ENCODE measurements at regions not wholly inside any gene's neighbourhood (a gene's known extent, or its start where the extent isn't known, plus 50 kb on each side); places are given as distances from the start of the nearest gene placed in this dataset.

DNA sequence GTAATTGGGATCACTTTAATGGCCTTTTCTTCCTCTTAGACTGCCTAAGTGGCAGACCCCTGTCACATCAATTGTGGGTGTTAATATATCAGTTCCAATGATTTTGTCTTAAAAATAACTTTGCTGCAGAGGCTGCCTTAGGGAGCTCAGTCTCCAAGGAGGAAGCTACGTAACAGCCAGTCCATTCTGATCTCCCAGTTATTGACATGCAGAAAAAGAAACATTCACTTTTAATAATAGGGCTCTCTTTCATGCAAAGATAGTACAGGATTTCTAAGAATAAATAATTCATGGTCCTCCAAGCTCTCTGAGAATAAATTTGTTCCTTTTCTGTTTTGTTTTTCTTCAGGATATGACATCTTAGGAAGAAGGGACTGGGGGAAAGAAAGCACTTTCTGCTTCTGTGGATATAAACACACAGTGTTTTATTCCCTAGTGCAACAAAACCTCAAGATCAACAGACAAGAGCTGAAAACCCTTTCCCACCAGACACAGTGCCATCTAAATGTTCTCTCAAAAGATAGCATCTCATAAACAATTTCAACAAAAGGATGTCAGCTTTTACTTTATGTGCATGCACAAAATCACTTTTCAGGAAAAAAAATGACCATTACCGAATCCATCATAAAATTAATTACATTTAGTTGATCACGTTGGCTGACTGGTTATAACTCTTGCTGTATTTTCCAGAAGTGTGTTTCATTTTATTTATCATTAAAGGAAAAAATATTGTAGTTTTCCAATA lies 372.4 kb upstream of the SLC7A11 start:
- Histone ChIP-seq H3K4me1 (ENCODE audit: insufficient read depth, low read length) (peaks cover 11% of the 10 kb centered on the region), H3K4me3 (ENCODE audit: insufficient read depth, low read length) (no peak overlapping the region), H3K4me2 (ENCODE audit: insufficient read depth, low read length) (no peak overlapping the region), H2AFZ (ENCODE audit: low read length) (no peak overlapping the region), H3K27me3 (ENCODE audit: insufficient read depth, low read length) (no peaks in the 10 kb centered on the region), H3K79me2 (ENCODE audit: insufficient read depth, low read length) (no peaks in the 10 kb centered on the region), H3K9me3 (ENCODE audit: low read depth, low read length) (no peaks in the 10 kb centered on the region), H4K20me1 (ENCODE audit: insufficient read depth, low read length) (no peaks in the 10 kb centered on the region), H3K27ac (ENCODE audit: low read depth, low read length) (no peak overlapping the region), H3K36me3 (ENCODE audit: insufficient read depth, low read length) (no peaks in the 10 kb centered on the region)
- TF ChIP-seq, protein P1, sequence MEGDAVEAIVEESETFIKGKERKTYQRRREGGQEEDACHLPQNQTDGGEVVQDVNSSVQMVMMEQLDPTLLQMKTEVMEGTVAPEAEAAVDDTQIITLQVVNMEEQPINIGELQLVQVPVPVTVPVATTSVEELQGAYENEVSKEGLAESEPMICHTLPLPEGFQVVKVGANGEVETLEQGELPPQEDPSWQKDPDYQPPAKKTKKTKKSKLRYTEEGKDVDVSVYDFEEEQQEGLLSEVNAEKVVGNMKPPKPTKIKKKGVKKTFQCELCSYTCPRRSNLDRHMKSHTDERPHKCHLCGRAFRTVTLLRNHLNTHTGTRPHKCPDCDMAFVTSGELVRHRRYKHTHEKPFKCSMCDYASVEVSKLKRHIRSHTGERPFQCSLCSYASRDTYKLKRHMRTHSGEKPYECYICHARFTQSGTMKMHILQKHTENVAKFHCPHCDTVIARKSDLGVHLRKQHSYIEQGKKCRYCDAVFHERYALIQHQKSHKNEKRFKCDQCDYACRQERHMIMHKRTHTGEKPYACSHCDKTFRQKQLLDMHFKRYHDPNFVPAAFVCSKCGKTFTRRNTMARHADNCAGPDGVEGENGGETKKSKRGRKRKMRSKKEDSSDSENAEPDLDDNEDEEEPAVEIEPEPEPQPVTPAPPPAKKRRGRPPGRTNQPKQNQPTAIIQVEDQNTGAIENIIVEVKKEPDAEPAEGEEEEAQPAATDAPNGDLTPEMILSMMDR (IDR thresholded peaks at IDR 0.05; ENCODE audit: extremely low read depth, low read depth, low read length), result no peak
- no peak for DNase-seq (ENCODE audit: insufficient read length, low spot score, missing footprints)

DNA sequence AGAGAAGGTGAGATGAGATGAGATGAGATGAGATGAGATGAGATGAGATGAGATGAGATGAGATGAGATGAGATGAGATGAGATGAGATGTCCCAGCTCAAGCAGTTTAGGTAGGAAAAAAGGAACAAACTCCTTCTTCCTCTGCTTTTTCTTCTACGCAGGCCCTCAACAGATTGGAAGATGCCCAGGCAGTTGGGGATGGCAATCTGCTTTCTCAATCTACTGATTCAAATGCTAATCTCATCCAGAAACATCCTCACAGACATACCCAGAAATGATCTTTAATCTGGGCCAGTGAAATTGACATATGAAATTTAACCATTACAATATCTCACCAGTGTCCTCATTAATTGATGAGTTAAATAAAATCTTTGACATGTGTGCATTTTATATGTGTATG lies 370.3 kb upstream of the SLC7A11 start:
- H3K4me3 ChIP-seq (ENCODE audit: insufficient read depth, low read length), result no peak overlapping the region
- no peak overlapping the region for H2AFZ ChIP-seq (ENCODE audit: low read length)
- no peak overlapping the region for H3K4me2 ChIP-seq (ENCODE audit: insufficient read depth, low read length)
- TF ChIP-seq, protein P1 (IDR thresholded peaks at IDR 0.05; ENCODE audit: extremely low read depth, low read depth, low read length), result no peak
- H3K79me2 ChIP-seq (ENCODE audit: insufficient read depth, low read length), result no peaks in the 10 kb centered on the region
- no peak for DNase-seq (ENCODE audit: insufficient read length, low spot score, missing footprints)
- no peaks in the 10 kb centered on the region for H3K36me3 ChIP-seq (ENCODE audit: insufficient read depth, low read length)
- peaks cover 15% of the 10 kb centered on the region for H3K4me1 ChIP-seq (ENCODE audit: insufficient read depth, low read length)
- no peaks in the 10 kb centered on the region for H3K27me3 ChIP-seq (ENCODE audit: insufficient read depth, low read length)
- H4K20me1 ChIP-seq (ENCODE audit: insufficient read depth, low read length), result no peaks in the 10 kb centered on the region
- no peaks in the 10 kb centered on the region for H3K9me3 ChIP-seq (ENCODE audit: low read depth, low read length)
- no peak overlapping the region for H3K27ac ChIP-seq (ENCODE audit: low read depth, low read length)

DNA sequence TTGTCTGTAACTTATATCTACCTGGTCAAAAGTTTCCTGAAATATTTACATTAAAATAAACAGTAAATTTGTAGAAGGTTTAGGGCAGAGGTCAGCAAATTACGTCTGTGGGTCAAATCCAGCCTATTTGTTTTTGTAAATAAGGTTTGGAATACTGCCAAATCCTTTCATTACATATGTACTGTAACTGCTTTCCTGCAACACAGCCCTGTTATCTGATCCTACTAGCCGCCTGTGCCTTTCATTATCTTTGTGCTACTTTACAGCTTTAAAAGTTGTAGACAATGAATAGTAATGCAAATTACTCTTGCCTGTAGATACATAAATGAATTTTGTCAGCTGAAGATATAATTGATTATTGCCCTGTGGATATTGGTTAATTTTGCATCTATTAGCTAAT lies 369.6 kb upstream of the SLC7A11 start:
- no peak overlapping the region for H2AFZ ChIP-seq (ENCODE audit: low read length)
- H3K4me2 ChIP-seq (ENCODE audit: insufficient read depth, low read length), result no peak overlapping the region
- H3K36me3 ChIP-seq (ENCODE audit: insufficient read depth, low read length), result no peaks in the 10 kb centered on the region
- no peak overlapping the region for H3K4me3 ChIP-seq (ENCODE audit: insufficient read depth, low read length)
- no peak overlapping the region for H3K27ac ChIP-seq (ENCODE audit: low read depth, low read length)
- no peaks in the 10 kb centered on the region for H4K20me1 ChIP-seq (ENCODE audit: insufficient read depth, low read length)
- no peaks in the 10 kb centered on the region for H3K27me3 ChIP-seq (ENCODE audit: insufficient read depth, low read length)
- DNase-seq (ENCODE audit: insufficient read length, low spot score, missing footprints), result no peak
- H3K9me3 ChIP-seq (ENCODE audit: low read depth, low read length), result no peaks in the 10 kb centered on the region
- H3K79me2 ChIP-seq (ENCODE audit: insufficient read depth, low read length), result no peaks in the 10 kb centered on the region
- TF ChIP-seq, protein P1 (IDR thresholded peaks at IDR 0.05; ENCODE audit: extremely low read depth, low read depth, low read length), result no peak
- peaks cover 15% of the 10 kb centered on the region for H3K4me1 ChIP-seq (ENCODE audit: insufficient read depth, low read length)

DNA sequence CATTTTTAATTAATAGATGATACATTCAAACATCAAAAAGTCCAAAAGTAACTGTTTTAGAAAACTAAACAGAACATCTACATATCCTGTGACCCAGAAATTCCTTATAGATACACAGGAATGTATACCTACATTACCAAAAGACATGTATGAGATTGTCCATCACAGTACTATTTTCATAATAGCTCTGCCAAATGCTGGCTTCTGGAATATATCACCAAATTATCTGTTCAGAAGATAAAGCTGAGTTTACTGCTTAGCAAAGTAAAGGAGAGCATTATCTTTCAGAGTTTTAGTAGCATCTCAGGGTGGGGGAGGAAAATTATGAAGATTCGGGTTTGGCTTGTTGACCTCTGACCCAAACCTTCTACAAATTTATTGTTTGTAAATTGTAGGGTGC lies 368.9 kb upstream of the SLC7A11 start:
- Histone ChIP-seq H3K9me3 (ENCODE audit: low read depth, low read length) (no peaks in the 10 kb centered on the region), H3K27ac (ENCODE audit: low read depth, low read length) (no peak overlapping the region), H4K20me1 (ENCODE audit: insufficient read depth, low read length) (no peaks in the 10 kb centered on the region), H2AFZ (ENCODE audit: low read length) (no peak overlapping the region), H3K79me2 (ENCODE audit: insufficient read depth, low read length) (no peaks in the 10 kb centered on the region), H3K27me3 (ENCODE audit: insufficient read depth, low read length) (no peaks in the 10 kb centered on the region), H3K4me1 (ENCODE audit: insufficient read depth, low read length) (peaks cover 15% of the 10 kb centered on the region), H3K4me2 (ENCODE audit: insufficient read depth, low read length) (no peak overlapping the region), H3K36me3 (ENCODE audit: insufficient read depth, low read length) (no peaks in the 10 kb centered on the region), H3K4me3 (ENCODE audit: insufficient read depth, low read length) (no peak overlapping the region)
- no peak for DNase-seq (ENCODE audit: insufficient read length, low spot score, missing footprints)
- TF ChIP-seq, protein P1 (IDR thresholded peaks at IDR 0.05; ENCODE audit: extremely low read depth, low read depth, low read length), result no peak
